ENCODE measurements at regions not wholly inside any gene's neighbourhood (a gene's known extent, or its start where the extent isn't known, plus 50 kb on each side); places are given as distances from the start of the nearest gene placed in this dataset.
"Not testable (repeated sequence)": the region's sequence is repeated elsewhere in the genome, so short reads cannot be mapped to it uniquely, and the experiment has no call there.

GRCh38 chr12:131323879-131324278 is 370.2 kb downstream of the ADGRD1 start:
- POLR2A ChIA-PET, result no interaction called here
- CTCF ChIA-PET, result interaction anchor here (1.1 kb wide), 1 partner anchor 506 kb away, joined by 3 read pairs; no protein-coding TSS in a partner anchor
- no peak for TF ChIP-seq CTCF (IDR thresholded peaks at IDR 0.05; ENCODE audit: control extremely low read depth, extremely low read depth, low read depth, missing control alignments)
- DNase-seq (ENCODE audit: extremely low spot score), result no peak

GRCh38 chr12:131327521-131328488 is 374.1 kb downstream of the ADGRD1 start:
- no peak for DNase-seq (ENCODE audit: extremely low spot score)
- ChIA-PET POLR2A (no interaction called here), CTCF (no interaction called here)
- TF ChIP-seq CTCF (IDR thresholded peaks at IDR 0.05; ENCODE audit: control extremely low read depth, extremely low read depth, low read depth, missing control alignments), result no peak

- POLR2A ChIA-PET; DNase-seq (ENCODE audit: extremely low spot score); CTCF ChIA-PET: not testable (repeated sequence)
Measured at GRCh38 chr12:131328861-131329845, 375.4 kb downstream of the ADGRD1 start.

- ChIA-PET CTCF (no interaction called here), POLR2A (no interaction called here)
- DNase-seq (ENCODE audit: extremely low spot score), result no peak
- no peak for TF ChIP-seq CTCF (IDR thresholded peaks at IDR 0.05; ENCODE audit: control extremely low read depth, extremely low read depth, low read depth, missing control alignments)
Measured at GRCh38 chr12:131330106-131330815, 376.6 kb downstream of the ADGRD1 start.

GRCh38 chr12:131331148-131331750 is 377.5 kb downstream of the ADGRD1 start:
- TF ChIP-seq CTCF (IDR thresholded peaks at IDR 0.05; ENCODE audit: control extremely low read depth, extremely low read depth, low read depth, missing control alignments), result no peak
- ChIA-PET POLR2A (no interaction called here), CTCF (no interaction called here)
- DNase-seq (ENCODE audit: extremely low spot score), result no peak

- DNase-seq (ENCODE audit: extremely low spot score), result no peak
- POLR2A ChIA-PET, result no interaction called here
Measured at GRCh38 chr12:131332224-131332623, 378.5 kb downstream of the ADGRD1 start.

More at GRCh38 chr12:131332224-131332623, 378.5 kb downstream of the ADGRD1 start:
- CTCF ChIA-PET, result no interaction called here
- TF ChIP-seq CTCF (IDR thresholded peaks at IDR 0.05; ENCODE audit: control extremely low read depth, extremely low read depth, low read depth, missing control alignments), result no peak

Measured in GM10248 (cell line).